HCT116 (cell line): ENCODE measurements at regions not wholly inside any gene's neighbourhood (a gene's known extent, or its start where the extent isn't known, plus 50 kb on each side); places are given as distances from the start of the nearest gene placed in this dataset.

Experiments
- ATAC-seq: fragments of 200-7000 bp; cut with Tn5 transposase; 2 replicates; pipeline ENCODE4 v1.9.1; 2020; ENCODE audit warnings: mild to moderate bottlenecking, moderate library complexity
- BruUV-seq: library from RNA; stranded (reverse); fragments of 400-500 nt; replicated peaks from 2 replicates; lab custom pipeline; 2021; lab: Mats Ljungman, UMichigan
- CTCF ChIA-PET: fragments of 300-600 bp; sonication (Branson Sonifier 250); formaldehyde crosslinking; loops from one replicate; lab custom pipeline; 2021; ENCODE audit warnings: antibody characterized with exemption; lab: Charles Lee
- POLR2A ChIA-PET: fragments of 300-600, 350-600 bp; sonication (Branson Sonifier 250); formaldehyde crosslinking; loops from one replicate; lab custom pipeline; 2021; ENCODE audit warnings: antibody characterized with exemption; lab: Charles Lee
- RAD21 ChIA-PET, 2 experiments: fragments of 300-600 bp; sonication (Branson Sonifier 250); formaldehyde crosslinking; loops; one replicate each; lab custom pipeline; 2023; ENCODE audit warnings: low total read pairs in 2 of 2; ENCODE audit not compliant: uncharacterized antibody in 2 of 2, unreplicated experiment in 2 of 2, low non-redundant PET in 1 of 2; lab: Charles Lee
- DNase-seq: peaks from one replicate; pipeline ENCODE4 v3.0.0-alpha.2; 2010; ENCODE audit warnings: low read depth, low spot score
- H2AFZ ChIP-seq: fragments of 200-600 bp; shearing (Covaris generic), sonication (generic); 2 replicates; pipeline ENCODE4 v1.6.1; 2017; ENCODE audit warnings: low read depth, mixed run types, mixed read lengths, antibody characterized with exemption, low read length; ENCODE audit not compliant: poor library complexity, severe bottlenecking
- H3K27ac ChIP-seq: 2 replicates; pipeline ENCODE4 v1.5.1; 2012; ENCODE audit warnings: low read depth, low read length
- H3K27me3 ChIP-seq: fragments of 200-600 bp; sonication (generic); 2 replicates; pipeline ENCODE4 v1.6.1; 2016; ENCODE audit warnings: mixed run types, low read length, mixed read lengths; ENCODE audit not compliant: insufficient read depth
- H3K36me3 ChIP-seq, 2 experiments: fragments of 200-500 bp in 1 of 2; fragments of 200-600 bp in 1 of 2; sonication (Bioruptor generic) in 1 of 2; sonication (generic) in 1 of 2; 2 replicates each; pipeline versions ENCODE4 v1.5.1 to v1.6.1; 2014 to 2016; ENCODE audit warnings: low read length in 2 of 2, inconsistent platforms in 1 of 2, mixed read lengths in 1 of 2, mixed run types in 1 of 2; ENCODE audit not compliant: insufficient read depth in 2 of 2, control insufficient read depth in 1 of 2
- H3K4me1 ChIP-seq, 2 experiments: fragments of 200-600 bp in 1 of 2; sonication (generic) in 1 of 2; 2 replicates each; pipeline versions ENCODE4 v1.5.1 to v1.6.1; 2012 to 2017; ENCODE audit warnings: low read length in 2 of 2, inconsistent platforms in 1 of 2, mild to moderate bottlenecking in 1 of 2, mixed read lengths in 1 of 2, mixed run types in 1 of 2, moderate library complexity in 1 of 2; ENCODE audit not compliant: insufficient read depth in 2 of 2, control insufficient read depth in 1 of 2
- H3K4me2 ChIP-seq: fragments of 200-600 bp; sonication (generic); 2 replicates; pipeline ENCODE4 v1.6.1; 2017; ENCODE audit warnings: mixed run types, low read length, mixed read lengths
- H3K4me3 ChIP-seq, 2 experiments: fragments of 200-600 bp in 1 of 2; sonication (generic) in 1 of 2; replicated peaks in 1 of 2; 2 replicates each; pipeline ENCODE4 v1.5.1; 2011 to 2016; ENCODE audit warnings: low read length in 2 of 2, control low read depth in 1 of 2, low read depth in 1 of 2, mild to moderate bottlenecking in 1 of 2, mixed read lengths in 1 of 2, mixed run types in 1 of 2
- H3K79me2 ChIP-seq: fragments of 200-600 bp; sonication (generic); 2 replicates; pipeline ENCODE4 v1.6.1; 2017; ENCODE audit warnings: mild to moderate bottlenecking, mixed run types, low read length, moderate library complexity, mixed read lengths; ENCODE audit not compliant: insufficient read depth
- H3K9ac ChIP-seq: fragments of 200-600 bp; sonication (generic); 2 replicates; pipeline ENCODE4 v1.6.1; 2016; ENCODE audit warnings: low read length, mixed read lengths
- H3K9me2 ChIP-seq: fragments of 200-600 bp; sonication (generic), shearing (Covaris generic); 2 replicates; pipeline ENCODE4 v1.6.1; 2017; ENCODE audit warnings: mixed run types, mild to moderate bottlenecking, moderate library complexity; ENCODE audit not compliant: insufficient read depth
- H3K9me3 ChIP-seq, 2 experiments: fragments of 200-500 bp in 1 of 2; fragments of 200-600 bp in 1 of 2; sonication (Bioruptor generic) in 1 of 2; sonication (generic) in 1 of 2; 2 replicates each; pipeline ENCODE4 v1.6.1; 2014 to 2017; ENCODE audit warnings: low read length in 2 of 2, mixed read lengths in 2 of 2, inconsistent platforms in 1 of 2, low read depth in 1 of 2, mild to moderate bottlenecking in 1 of 2, mixed run types in 1 of 2, moderate library complexity in 1 of 2; ENCODE audit not compliant: control insufficient read depth in 1 of 2, insufficient read depth in 1 of 2
- H4K20me1 ChIP-seq: fragments of 200-600 bp; sonication (generic), shearing (Covaris generic); 2 replicates; pipeline ENCODE4 v1.6.1; 2017; ENCODE audit warnings: mixed run types, mild to moderate bottlenecking, moderate library complexity; ENCODE audit not compliant: insufficient read depth
- CEBPB ChIP-seq: IDR thresholded peaks from 2 replicates; pipeline ENCODE4 v1.6.1; 2012; ENCODE audit warnings: low read depth
- EZH2 ChIP-seq: fragments of 200-600 bp; sonication (generic); IDR thresholded peaks from 2 replicates; pipeline ENCODE4 v1.6.1; 2017; ENCODE audit warnings: antibody characterized with exemption, mixed run types
- JUND ChIP-seq: IDR thresholded peaks from 2 replicates; pipeline ENCODE4 v1.6.1; 2012
- SP1 ChIP-seq: IDR thresholded peaks from 2 replicates; pipeline ENCODE4 v1.6.1; 2012; ENCODE audit warnings: low read depth
- TCF7L2 ChIP-seq: IDR thresholded peaks from 2 replicates; pipeline ENCODE4 v1.7.0; 2011; ENCODE audit warnings: borderline replicate concordance, inconsistent platforms; ENCODE audit not compliant: insufficient read depth, insufficient read length; ENCODE audit errors: extremely low read depth
- ZBTB33 ChIP-seq: IDR thresholded peaks from 2 replicates; pipeline ENCODE4 v1.6.1; 2011; ENCODE audit warnings: mild to moderate bottlenecking, low read length, moderate library complexity; ENCODE audit not compliant: insufficient replicate concordance; ENCODE audit errors: extremely low read depth
- ZNF274 ChIP-seq: fragments of 200-500 bp; sonication (Bioruptor generic); IDR thresholded peaks from 2 replicates; pipeline ENCODE4 v1.6.1; 2014; ENCODE audit warnings: mild to moderate bottlenecking, low read depth, low read length, inconsistent platforms
- intact Hi-C: fragments of 100-400 bp; cut with micrococcal nuclease; formaldehyde crosslinking; loops from 2 replicates; pipeline ENCODE4 v1.10.0; 2022
- TF ChIP-seq, protein P1 (sequence below), 3 experiments: fragments of 200-600 bp in 1 of 3; sonication (generic) in 1 of 3; IDR thresholded peaks in 2 of 3; conservative IDR thresholded peaks in 1 of 3; 2 replicates each; pipeline ENCODE4 v1.5.1; 2012 to 2017; ENCODE audit warnings: low read depth in 2 of 3, low read length in 2 of 3, antibody characterized with exemption in 1 of 3, borderline replicate concordance in 1 of 3, control low read depth in 1 of 3, mild to moderate bottlenecking in 1 of 3, mixed read lengths in 1 of 3, mixed run types in 1 of 3, moderate library complexity in 1 of 3; ENCODE audit not compliant: insufficient read depth in 1 of 3
- TF ChIP-seq, protein P2 (sequence below): IDR thresholded peaks from 2 replicates; pipeline ENCODE4 v1.6.1; 2012; ENCODE audit warnings: low read depth

DNA sequence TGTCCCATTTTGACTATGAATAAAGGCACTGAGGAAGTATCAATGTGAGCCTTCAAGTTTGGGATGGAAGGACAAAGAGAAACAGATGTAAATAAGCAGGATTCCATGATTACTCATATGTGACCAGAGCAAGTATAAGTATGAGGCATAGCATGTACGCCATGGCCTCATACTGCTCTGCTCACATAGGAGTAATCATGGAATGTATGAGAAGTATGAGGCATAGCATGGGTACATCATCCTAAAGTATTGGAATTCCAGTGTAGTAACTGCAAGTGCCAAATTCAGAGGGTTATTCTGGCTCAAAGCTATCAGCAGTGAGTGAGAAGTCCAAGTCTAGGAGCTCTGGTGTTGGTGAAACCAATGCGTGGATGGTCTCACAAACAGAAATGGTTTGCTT, 81.2 kb upstream of the WDR72 start:
- Histone ChIP-seq H3K4me1 (no peaks in the 10 kb centered on the region), H3K9me2 (no peaks in the 10 kb centered on the region), H3K27ac (no peak overlapping the region), H3K9ac (no peak overlapping the region), H3K4me3 (no peak overlapping the region), H2AFZ (no peak overlapping the region), H3K27me3 (no peaks in the 10 kb centered on the region), H3K9me3 (no peaks in the 10 kb centered on the region; a peak in 1 of 4 replicates), H3K36me3 (no peaks in the 10 kb centered on the region), H4K20me1 (no peaks in the 10 kb centered on the region; the same call in 1 of the 2 replicates), H3K4me2 (no peak overlapping the region), H3K79me2 (no peaks in the 10 kb centered on the region)
- ATAC-seq (no peak), DNase-seq (no peak)
- POLR2A ChIA-PET: no interaction called here
- RAD21 ChIA-PET: no interaction called here
- TF ChIP-seq EZH2: no peak
- TF ChIP-seq, protein P1, sequence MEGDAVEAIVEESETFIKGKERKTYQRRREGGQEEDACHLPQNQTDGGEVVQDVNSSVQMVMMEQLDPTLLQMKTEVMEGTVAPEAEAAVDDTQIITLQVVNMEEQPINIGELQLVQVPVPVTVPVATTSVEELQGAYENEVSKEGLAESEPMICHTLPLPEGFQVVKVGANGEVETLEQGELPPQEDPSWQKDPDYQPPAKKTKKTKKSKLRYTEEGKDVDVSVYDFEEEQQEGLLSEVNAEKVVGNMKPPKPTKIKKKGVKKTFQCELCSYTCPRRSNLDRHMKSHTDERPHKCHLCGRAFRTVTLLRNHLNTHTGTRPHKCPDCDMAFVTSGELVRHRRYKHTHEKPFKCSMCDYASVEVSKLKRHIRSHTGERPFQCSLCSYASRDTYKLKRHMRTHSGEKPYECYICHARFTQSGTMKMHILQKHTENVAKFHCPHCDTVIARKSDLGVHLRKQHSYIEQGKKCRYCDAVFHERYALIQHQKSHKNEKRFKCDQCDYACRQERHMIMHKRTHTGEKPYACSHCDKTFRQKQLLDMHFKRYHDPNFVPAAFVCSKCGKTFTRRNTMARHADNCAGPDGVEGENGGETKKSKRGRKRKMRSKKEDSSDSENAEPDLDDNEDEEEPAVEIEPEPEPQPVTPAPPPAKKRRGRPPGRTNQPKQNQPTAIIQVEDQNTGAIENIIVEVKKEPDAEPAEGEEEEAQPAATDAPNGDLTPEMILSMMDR (IDR thresholded peaks at IDR 0.05 in 2 of 3, conservative IDR thresholded peaks at IDR 0.05 in 1 of 3; ENCODE audit: borderline replicate concordance in 1 of 3, insufficient read depth in 1 of 3, low read depth in 2 of 3, low read length in 2 of 3): no peak
- TF ChIP-seq CEBPB: no peak
- TF ChIP-seq, protein P2, sequence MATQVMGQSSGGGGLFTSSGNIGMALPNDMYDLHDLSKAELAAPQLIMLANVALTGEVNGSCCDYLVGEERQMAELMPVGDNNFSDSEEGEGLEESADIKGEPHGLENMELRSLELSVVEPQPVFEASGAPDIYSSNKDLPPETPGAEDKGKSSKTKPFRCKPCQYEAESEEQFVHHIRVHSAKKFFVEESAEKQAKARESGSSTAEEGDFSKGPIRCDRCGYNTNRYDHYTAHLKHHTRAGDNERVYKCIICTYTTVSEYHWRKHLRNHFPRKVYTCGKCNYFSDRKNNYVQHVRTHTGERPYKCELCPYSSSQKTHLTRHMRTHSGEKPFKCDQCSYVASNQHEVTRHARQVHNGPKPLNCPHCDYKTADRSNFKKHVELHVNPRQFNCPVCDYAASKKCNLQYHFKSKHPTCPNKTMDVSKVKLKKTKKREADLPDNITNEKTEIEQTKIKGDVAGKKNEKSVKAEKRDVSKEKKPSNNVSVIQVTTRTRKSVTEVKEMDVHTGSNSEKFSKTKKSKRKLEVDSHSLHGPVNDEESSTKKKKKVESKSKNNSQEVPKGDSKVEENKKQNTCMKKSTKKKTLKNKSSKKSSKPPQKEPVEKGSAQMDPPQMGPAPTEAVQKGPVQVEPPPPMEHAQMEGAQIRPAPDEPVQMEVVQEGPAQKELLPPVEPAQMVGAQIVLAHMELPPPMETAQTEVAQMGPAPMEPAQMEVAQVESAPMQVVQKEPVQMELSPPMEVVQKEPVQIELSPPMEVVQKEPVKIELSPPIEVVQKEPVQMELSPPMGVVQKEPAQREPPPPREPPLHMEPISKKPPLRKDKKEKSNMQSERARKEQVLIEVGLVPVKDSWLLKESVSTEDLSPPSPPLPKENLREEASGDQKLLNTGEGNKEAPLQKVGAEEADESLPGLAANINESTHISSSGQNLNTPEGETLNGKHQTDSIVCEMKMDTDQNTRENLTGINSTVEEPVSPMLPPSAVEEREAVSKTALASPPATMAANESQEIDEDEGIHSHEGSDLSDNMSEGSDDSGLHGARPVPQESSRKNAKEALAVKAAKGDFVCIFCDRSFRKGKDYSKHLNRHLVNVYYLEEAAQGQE: no peak
- TF ChIP-seq ZNF274: no peak
- no peak for TF ChIP-seq SP1
- TF ChIP-seq TCF7L2: no peak
- no peak for TF ChIP-seq ZBTB33
- TF ChIP-seq JUND: no peak
- BruUV-seq: no TSS peak
- intact Hi-C loops: no loop called here
- CTCF ChIA-PET: no interaction called here
